Stimulated activated CD8-positive, alpha-beta memory T cell treated with anti-CD3 and anti-CD28 coated beads, Interleukin-4, amount 100 ng/mL, for 48 hours (primary cell): ENCODE measurements at regions not wholly inside any gene's neighbourhood (a gene's known extent, or its start where the extent isn't known, plus 50 kb on each side); places are given as distances from the start of the nearest gene placed in this dataset.
"Not testable (repeated sequence)": the region's sequence is repeated elsewhere in the genome, so short reads cannot be mapped to it uniquely, and the experiment has no call there.

Experiments used
- DNase-seq: peaks from one replicate; pipeline ENCODE4 v3.0.0-alpha.2; 2020

DNA sequence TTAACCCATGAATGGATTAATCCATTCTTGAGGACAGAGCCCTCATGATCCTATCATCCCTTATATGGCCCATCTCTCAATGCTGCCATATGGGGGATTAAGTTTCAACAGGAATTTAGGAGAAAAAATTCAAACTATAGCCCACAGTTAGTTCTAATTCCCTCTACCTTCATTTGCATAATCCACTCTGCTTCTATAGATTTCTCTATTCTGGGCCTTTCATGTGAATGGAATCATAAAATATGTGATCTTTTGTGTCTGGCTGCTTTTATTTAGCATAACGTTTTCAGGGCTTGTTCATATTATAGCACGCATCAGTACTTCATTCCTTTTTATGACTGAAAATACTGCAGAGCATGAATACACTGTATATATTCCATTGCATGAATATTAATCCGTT is 55.4 kb downstream of the CTSL start:
- no peak for DNase-seq

DNA sequence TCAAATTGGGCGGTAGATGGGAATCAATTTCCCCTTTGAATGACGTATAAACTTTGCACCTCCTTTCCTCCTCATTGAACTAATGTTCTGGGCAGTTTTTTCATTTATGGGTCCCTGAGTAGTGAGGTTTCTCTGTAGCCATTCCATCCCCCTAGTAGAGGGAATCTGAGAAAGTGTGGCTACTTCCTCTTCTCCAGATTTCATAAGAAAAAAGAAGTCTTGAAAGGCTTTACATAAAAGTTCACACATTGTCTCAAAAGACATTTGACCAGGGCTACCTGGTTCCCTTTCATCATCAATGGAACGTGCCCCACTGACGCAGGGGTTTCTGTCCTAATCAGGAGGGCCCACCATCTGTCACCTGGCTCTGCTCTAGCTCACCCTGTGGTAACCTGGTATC is 57.3 kb downstream of the CTSL start:
- no peak for DNase-seq

DNA sequence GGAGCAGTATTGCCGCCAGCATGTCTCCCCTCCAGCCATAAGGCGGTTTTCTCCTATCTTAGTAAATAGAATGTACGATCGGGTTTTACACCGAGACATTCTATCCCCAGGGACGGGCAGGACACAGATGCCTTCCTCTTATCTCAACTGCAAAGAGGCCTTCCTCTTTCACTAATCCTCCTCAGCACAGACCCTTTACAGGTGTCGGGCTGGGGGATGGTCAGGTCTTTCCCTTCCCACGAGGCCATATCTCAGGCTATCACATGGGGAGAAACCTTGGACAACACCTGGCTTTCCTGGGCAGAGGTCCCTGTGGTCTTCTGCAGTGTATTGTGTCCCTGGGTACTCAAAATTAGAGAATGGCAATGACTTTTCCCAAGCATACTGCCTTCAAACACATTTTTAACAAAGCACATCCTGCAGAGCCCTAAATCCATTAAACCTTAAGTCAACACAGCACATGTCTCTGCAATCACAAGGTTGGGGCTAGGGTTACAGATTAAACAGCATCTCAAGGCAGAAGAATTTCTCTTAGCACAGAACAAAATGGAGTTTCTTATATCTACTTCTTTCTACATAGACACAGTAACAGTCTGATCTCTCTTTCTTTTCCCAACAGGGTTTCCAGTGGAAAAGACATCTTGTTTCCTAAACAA is 59.5 kb downstream of the CTSL start:
- DNase-seq = not testable (repeated sequence)

DNA sequence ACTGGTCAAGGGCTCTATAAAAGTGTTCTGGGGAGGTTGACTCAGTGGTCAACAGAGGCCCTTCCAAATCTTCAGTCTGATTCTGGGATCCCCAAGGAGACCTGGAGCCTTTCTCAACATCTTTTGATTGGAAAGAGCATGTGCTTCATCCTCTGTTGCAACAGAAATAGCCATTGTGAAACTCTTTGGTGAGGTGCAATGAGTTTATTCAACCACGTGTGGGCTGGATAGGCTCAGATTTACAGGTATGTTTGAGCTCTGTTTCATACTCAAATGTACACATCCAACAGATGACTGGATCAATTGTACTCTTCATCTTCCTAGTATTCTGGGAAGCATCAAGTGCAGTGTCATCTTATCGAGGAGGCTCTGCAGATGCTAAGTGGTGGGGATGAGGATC is 60.5 kb downstream of the CTSL start:
- no peak for DNase-seq

DNA sequence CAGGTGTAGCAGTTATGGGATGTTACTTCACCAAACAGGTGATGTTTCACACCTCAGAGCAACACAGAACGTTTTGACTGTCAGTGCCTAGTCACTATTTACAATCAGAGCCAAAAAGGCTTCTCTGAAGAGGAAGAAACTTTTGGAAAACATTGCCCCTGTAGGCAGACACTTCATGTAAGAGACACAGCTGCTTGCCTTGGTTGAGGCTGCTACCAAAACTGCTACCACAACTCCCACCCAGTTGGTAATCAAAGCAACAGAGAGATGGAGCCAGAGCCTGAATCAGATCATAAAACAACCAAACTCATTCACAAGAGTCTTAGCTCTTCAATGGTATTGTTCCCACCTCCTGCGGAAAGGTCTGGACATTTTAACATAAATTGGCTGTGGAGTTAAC is 61.0 kb downstream of the CTSL start:
- no peak for DNase-seq

DNA sequence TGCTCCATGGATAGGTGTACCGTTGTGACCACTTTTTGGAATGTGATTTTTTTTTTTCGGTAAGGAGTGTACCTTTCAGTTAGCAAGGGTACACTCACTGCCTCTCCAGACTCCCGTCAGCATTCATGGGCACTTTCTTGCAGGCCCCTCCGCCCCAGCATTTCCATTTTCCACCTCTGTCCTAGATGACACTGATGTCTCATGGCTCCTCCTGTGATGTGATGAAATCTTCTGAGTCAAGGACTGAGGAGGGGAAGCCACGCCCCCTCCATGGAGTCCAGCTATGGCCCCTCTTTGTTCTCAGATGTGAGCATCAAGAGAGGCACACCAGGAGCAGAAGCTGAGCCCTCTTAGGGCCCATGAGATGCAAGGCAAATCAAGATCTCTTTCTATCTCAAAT is 61.8 kb downstream of the CTSL start:
- DNase-seq = no peak

DNA sequence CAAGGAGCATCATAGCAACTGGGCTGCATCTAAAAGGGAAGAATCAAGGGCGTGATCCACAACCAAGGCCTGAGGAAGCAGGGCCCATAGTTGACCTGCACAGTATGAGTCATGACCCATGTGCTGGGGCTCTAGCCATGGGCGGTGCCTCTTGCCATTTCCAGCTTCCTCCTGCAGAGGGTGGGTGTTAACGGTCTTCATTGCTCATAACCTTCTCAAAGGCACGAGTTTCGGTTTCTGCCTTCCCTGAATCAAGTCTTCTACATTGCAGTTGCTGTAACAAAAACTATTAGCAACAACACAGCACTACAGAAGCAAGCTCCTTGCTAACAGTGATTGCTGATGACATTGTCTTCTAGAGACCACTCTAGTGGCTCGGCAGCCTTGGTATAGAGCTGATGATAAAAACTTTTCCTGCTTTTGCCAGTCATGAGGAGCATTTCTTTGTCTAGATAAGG is 66.9 kb downstream of the CTSL start:
- DNase-seq = peak; percentile 70

DNA sequence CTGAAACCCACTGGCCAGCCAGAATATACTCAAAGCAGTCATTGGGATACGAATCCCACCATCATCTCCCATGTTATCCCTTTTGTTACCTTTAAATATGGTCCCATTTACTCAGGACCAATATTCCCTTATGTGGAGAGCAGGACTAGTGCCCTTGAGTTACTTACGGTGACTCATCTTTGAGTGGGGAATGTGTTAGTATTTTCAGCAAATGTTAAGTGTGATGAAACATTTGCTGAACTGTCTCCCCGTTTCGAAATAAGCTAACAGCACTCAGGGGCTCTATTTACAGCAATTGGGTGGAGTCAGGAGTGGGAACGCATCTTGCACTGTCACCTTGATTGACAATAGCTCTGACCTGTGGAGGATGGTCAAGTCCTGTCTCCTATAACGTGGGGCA is 67.4 kb downstream of the CTSL start:
- no peak for DNase-seq

DNA sequence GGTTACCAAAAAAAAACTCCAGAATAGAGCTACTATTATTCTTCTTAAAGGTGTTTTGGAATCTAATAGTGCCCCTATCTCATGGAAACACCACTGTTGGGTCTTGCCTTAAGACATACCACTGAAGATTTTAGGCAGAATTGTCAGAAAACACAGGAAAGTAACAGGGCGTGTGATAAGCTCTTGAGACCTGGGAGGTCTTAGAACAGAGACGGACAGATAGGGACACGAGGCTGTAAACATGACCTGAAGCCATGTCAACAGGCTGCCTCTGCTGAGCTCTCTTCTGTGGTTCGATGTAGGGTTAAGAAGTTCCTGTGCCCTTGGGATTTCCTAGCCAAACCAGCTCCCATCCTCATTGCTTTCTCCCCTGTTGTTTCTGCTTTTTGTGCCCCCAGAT is 69.3 kb downstream of the CTSL start:
- no peak for DNase-seq

DNA sequence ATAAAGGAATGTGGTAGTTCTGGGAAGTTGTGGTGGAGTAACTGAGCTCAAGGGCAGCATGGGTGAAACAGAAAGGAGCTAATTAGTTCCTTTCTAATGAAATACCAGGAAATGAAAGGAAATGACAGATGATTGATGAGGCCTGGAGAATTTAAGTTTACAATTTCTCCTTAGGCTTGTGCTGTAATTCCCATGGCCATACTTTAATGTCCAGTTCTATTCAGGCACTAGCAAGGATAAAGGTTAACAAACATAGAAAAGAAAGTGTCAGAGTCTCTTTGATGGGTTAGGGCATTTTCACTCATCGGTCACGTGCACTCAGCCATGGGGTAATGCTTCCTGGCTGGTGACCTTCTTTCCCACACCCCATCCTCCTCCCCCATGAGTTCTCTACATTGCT is 70.3 kb downstream of the CTSL start:
- no peak for DNase-seq

DNA sequence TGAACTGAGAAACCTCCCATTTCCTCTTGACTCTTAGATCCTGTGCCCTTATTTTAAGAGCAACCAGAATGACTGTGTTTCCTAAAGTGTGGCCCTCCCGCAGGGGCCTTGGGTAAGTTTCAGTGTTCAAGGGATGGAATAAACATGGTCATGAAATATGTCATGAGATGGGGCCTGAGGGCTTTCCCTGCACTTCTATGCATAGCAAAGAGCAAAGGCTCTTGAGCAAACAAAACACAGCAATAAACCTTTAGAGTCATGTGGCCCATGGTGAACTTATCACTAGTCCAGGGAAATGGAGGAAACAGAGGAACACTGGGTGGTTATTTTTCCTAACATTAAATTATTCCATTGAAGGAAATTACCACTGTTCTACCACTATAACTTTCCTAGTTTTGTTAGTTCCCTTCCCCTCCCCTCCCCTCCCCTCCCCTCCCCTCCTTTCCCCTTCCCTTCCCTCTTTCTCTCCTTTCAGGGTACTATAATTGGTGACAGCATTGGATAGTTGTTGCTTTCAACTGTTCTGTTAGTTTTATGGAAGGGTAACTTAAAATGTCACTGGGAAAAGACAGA is 72.4 kb downstream of the CTSL start:
- no peak for DNase-seq

DNA sequence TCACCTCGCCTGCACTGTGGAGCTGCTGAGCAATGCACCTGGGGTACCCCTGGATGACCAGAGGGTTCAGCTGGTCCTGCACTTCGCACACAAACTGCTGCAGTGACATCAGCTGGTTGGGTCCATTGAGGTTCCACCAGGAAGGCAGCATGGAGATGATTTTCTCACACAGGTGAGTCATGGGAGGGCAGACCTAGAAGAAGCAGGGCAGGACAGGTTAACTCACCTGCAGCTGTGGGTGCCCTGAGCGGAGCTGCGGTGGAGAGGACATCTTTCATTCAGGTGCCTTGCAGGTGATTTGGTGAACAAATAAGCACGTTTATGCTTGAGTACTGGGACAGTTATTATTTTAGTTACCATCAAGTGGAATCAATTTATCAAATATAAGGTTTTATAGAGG is 73.6 kb downstream of the CTSL start:
- DNase-seq = no peak

DNA sequence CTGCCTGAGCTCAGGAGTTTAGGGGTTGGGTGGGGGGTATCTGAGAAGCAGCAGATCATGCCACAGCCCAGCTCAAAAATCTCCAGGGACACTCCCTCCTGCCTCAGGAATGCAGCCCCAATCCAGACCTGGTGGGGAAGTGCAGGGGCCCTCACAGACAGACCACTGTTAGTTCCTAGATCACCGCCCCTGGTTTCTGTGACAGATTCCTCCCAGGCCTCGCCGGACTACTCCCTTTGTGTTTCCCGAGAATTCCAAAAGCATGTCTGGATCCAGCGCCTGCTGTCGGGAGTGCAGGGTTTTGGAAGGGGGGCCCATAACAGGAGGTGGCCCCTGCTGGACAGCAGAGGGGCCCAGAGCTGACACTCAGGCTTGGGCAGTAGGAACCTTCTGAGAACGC is 74.5 kb downstream of the CTSL start:
- DNase-seq = no peak

DNA sequence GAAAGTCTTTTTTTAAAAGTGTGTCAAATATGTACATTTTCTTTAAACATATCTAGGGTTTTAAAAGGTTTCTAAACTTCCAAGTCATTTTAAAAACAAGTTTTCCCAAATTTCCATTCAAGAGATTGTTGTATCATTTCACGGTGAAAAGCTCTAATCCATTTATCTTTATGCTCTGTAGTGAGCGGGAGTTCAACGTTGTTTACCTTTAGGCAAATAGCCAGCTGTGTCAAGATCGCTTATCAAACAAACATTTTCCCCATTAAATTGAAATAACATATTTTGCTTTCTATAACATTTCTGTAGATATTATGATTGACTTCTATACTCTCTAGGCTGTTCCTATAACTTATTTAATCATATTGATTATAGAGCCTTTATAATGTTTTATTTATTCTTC is 75.1 kb downstream of the CTSL start:
- no peak for DNase-seq

DNA sequence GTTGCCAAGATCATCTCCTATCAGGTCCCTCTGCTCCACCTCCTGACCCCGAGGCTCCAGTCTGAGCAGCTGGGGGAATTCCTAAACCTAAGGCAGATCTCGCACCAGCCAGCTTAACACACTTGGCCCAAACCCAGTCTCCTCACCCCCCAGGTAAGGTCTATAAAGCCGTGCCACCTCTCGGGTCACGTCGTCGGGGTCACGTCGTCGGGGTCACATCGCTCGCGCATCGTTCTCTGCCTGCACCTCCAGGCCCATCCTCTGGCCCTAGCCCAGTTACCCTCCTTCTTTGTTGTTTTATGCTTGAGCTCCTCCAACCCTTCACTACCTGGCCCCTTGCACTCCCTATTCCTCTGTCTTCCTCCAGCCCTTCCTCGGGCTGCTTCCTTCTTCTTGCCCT is 77.2 kb downstream of the CTSL start:
- no peak for DNase-seq

DNA sequence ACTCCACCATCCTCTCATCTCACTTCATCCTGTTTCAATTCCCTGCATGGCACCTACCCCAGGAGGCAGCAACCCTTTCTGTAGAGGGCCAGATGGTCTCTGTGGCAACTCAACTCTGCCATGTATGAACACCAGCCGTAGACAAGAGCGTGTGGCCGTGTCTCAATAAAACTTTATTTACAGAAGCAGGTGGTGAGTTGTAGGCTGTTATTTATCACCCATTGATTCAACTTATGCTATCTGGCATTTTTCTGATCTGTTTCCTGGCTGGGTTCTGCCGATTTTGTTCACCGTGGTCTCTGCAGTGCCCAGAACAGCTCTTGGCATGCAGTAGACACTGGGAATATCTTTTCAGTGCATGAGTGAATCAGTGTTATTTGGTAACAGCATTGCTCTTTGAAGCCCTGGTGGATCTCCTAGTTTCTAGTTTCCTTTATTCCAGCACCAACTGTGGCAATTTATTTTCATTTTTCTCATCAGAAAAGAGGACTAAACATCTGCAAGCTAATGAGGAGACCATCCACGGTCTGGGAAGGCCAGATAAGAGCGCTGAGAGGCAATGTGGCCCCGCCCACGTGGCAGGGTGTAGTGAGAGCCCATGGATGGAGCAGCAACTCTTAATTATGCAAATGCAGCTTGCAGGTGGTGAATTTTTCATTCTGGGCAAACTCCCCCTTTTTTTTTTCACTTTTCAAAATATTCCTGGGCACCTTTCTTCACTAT is 77.9 kb downstream of the CTSL start:
- no peak for DNase-seq

DNA sequence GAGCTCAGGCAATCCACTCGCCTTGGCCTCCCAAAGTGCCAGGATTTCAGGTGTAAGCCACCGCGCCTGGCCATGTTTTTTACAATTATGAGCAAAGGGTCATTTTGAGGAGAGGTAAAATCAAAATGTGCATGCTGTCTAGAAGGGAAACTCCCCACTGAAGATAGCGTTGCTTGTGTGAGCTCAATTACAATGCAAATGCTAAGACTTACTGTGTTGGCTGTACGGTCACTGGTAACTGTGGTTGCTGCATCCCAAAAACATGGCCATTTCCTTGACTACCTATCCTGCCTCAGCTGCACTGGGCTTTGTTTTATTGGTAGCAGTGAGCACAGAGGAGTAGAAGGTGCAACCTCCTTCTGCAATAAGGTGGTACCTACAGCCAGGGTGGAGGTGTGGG is 77.4 kb upstream of the SPATA31E1 start:
- no peak for DNase-seq

DNA sequence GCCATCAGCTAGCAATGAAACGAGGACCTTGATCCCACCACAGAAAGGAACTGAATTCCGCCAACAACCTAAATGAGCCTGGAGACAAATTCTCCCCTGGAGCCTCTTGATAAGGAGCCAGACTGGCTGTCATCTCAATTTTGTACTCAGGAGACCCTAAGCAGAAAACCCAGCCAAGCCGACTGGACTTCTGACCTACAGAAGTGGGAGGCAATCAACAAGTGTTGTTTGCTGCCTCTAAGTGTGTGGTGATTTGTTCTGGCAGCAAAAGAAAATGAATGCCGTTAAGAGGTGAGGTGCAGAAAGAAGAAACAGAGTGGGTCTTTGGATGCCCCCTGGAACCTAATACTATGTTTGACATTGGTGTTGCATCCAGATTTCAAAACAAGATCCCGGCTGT is 72.7 kb upstream of the SPATA31E1 start:
- no peak for DNase-seq

DNA sequence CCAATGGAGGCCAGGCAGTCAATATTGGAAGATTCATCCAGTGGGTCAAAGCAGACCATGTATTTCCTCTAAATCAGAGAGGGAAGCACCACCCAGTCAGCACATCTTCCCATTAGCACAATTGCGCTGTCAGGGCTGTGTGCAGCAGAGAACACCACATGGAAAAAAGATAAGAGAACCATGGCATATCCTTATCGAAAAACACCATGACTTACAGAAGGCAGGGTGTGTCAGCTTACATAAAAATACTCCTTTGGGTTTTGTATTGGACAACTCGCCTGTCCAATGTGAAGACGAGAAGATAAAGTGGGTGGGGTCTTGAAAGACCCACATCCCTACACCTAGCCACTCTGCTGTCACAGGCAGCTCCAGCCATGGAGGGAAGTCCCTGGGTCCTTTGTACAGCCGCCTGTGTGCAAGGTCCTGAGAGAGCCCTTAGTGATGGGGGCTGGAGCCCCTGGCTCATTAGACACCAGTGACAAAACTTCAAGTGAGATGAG is 71.9 kb upstream of the SPATA31E1 start:
- no peak for DNase-seq

DNA sequence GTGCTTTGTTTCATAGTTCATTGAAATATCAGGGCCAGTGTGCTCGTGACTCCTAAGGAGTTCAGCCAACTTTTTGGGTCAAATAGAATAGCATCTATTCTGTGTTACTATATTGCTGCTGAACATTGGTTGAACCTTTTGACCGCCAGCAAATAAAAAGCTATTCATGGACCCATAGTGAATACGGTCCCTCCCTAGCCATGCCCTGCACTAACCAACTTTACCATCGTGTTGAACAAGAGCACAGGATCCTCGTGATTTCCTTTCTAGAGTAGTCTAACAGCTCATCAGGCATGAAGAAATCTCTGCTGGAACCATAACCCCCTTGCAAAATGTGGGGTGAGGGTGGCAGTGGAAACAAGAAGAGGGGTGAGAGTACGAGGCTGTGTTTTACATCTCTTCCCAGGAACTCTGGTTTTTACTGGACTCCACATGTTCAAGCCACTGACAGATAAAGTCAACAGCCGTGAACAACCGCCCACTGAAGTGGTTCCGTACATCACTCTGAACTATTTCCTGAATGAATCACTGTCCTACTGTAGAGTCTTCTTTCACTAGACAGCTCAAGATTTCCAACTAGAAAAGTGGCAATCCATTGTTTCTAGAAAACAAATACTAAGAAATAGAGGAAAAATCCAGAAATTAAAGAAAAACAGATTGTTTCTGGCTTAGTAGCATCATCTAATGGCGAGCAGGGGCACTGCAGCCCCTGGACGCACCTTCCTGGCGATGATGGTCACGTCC is 70.1 kb upstream of the SPATA31E1 start:
- DNase-seq = peak; percentile 58

DNA sequence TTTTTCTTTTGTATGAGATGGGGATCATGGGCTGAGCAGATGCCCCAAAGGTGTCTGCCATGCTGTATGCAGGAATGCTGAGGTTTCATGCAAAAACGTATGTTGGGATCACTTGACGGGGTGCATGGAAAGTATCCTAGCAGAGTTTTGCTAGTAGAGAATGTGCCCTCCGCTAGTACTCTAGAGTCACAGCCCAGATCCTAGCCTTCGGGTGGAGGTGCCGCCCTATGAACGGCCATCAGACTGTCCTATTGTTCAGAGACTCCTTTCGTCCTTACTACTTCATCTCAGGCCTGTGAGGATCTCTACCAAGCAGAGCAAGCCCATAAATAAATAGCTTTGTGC is 69.6 kb upstream of the SPATA31E1 start:
- DNase-seq = no peak

DNA sequence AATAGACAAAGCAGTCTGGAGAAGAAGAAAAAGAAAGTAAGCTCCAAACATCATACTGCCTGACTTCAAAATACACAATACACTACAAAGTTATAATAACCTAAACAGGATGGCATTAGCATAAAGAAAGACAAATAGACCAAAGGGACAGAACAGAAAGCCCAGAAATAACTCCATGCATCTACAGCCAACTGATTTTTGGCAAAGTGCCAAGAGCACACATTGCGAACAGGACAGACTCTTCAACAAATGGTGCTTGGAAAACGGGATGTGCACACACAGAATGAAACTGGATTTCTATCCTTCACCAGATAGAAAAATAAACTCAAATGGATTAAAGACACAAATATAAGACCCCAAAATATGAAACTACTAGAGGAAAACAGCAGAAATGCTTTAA is 66.6 kb upstream of the SPATA31E1 start:
- no peak for DNase-seq

DNA sequence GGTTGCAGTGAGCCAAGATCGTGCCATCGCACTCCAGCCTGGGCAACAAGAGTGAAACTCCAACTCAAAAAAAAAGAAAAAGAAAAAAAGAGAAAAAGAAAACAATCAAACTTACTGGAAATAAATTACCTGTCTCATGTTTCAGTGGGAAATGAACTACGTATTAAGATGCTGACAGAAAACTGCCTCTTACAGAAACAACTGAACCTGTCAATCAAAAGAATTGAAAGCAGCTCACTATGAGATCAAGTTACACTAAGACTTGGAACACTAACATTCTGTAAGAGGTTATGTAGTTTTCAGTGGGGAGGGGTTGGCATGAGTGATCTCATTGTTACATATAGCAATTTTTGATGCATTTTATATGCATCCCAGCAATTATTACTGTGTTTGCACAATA is 64.4 kb upstream of the SPATA31E1 start:
- DNase-seq = no peak
